Activated effector memory CD4-positive, alpha-beta T cell treated with anti-CD3 and anti-CD28 coated beads, Interleukin-2, amount 50 U/mL, for 16 hours (primary cell): ENCODE measurements at regions not wholly inside any gene's neighbourhood (a gene's known extent, or its start where the extent isn't known, plus 50 kb on each side); places are given as distances from the start of the nearest gene placed in this dataset.
"Not testable (repeated sequence)": the region's sequence is repeated elsewhere in the genome, so short reads cannot be mapped to it uniquely, and the experiment has no call there.

Source experiments
- DNase-seq: peaks from one replicate; pipeline ENCODE4 v3.0.0-alpha.2; 2020

GRCh38 chr1:148261684-148262083 is 109.6 kb upstream of the NBPF11 start:
- not testable (repeated sequence) for DNase-seq

DNA sequence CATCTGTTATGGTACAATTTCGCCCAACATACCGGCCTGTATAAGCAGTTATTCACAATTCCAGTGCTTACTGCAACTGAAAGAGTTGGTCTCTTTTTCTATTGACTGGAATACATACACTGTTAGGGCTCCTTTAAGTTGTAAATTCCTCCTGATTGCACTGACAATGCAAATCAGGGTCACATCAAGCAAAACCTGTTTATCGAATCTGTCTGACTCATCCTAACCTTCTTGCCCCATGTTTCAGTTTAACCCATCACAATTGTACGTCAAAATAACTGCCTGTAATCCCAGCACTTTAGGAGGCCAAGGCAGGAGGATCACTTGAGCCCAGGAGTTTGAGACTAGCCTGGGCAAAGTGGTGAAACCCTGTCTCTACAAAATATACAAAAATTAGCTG is 105.8 kb upstream of the NBPF11 start:
- not testable (repeated sequence) for DNase-seq

GRCh38 chr1:148254611-148255429 is 102.7 kb upstream of the NBPF11 start:
- DNase-seq, result peak; percentile 69

GRCh38 chr1:148253808-148254207 is 101.7 kb upstream of the NBPF11 start:
- DNase-seq, result not testable (repeated sequence)

DNA sequence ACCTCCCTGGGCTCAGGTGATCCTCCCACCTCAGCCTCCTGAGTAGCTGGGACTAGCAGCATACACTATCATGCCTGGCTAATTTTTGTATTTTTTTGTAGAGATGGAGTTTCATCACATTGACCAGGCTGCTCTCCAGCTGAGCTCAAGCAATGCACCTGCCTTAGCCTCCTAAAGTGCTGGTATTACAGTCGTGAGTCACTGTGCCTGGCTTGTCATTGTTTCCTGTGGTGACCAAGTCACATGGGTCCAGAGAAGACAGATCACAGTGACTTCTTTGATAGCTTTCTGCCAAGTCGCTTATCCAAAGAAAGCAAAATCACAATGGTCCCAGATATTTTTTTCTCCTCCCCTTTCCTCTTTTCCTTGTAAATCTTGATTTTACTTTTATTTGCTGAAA is 96.7 kb upstream of the NBPF11 start:
- not testable (repeated sequence) for DNase-seq

GRCh38 chr1:148246258-148246861 is 94.3 kb upstream of the NBPF11 start:
- DNase-seq, result not testable (repeated sequence)

- DNase-seq, result not testable (repeated sequence)
These were observed 93.8 kb upstream of the NBPF11 start for GRCh38 chr1:148245843-148246242.

DNA sequence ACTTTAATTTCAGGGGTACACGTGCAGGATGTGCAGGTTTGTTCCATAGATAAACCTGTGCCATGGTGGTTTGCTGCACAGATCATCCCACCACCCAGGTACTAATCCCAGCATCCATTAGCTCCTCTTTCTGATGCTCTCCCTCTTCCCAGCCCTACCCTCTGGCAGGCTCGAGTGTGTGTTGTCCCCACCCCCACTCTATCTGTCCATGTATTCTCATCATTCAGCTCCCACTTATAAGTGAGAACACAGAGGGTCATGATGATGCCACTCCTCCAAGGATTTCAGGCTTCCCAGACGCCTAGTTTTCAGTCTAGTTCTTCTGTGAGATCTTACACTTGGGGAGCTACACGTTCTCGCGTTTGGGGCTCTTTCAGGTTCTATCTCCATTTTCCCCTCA is 93.4 kb upstream of the NBPF11 start:
- not testable (repeated sequence) for DNase-seq

DNA sequence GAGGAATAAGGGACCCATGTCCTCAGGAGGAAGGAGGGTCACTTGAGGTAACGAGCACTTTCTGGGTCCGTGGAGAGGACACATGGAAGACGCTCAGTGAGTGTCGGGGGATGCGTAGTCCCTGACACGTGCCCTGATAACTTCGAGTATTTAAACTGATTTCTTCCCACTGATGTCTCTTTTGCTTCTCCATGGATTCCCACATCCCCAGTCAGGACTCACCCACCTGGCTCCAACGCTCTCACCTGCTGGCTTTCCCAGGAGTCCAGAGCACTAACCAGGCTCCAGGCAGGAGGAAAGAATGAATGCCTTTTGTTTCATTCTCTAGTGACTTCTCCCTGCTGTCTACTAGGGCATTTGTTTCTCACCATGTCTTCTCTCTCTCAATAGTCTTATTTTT is 81.2 kb upstream of the NBPF11 start:
- DNase-seq, result not testable (repeated sequence)

GRCh38 chr1:148228846-148229245 is 76.8 kb upstream of the NBPF11 start:
- DNase-seq, result not testable (repeated sequence)

DNA sequence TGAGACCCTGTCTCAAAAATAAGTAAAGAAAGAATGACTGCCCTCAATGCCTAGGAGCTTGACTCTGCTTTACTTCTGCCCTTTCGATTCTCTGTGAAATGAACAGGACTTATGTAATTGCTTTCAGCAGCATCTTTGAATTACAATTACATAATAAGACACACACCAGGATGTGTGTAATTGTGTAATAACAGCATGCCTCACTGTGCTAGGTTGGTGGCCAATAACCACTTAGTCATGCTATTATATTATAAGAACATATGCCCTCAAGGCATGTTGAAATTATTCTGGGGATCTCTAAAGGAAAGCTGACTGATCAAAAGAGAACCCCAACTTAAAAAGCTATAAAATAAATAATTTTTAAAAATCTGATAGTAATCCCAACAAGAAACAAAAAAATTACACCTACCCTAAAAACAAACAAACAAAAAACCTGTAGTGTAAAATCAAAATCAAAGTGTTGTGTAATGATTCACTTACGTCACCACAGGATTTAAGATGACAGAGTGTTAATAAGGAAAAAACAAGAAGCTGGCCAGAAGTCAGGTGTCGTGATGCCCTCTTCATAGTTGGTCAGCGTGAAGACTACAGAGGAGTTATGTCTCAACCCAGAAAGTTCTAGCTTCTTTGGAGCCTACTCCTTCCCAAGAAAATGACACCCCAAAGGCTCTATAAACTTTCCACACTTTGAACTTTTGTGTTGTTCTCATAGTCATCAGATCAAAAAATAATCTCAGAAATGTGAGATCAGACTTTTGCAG is 70.5 kb upstream of the NBPF11 start:
- DNase-seq, result not testable (repeated sequence)

- not testable (repeated sequence) for DNase-seq
These were observed 69.5 kb upstream of the NBPF11 start for GRCh38 chr1:148221593-148221992.

- not testable (repeated sequence) for DNase-seq
These were observed 67.1 kb upstream of the NBPF11 start for GRCh38 chr1:148219229-148219628.

GRCh38 chr1:148211191-148211590 is 59.1 kb upstream of the NBPF11 start:
- DNase-seq, result not testable (repeated sequence)

GRCh38 chr1:148210624-148211023 is 58.5 kb upstream of the NBPF11 start:
- not testable (repeated sequence) for DNase-seq

DNA sequence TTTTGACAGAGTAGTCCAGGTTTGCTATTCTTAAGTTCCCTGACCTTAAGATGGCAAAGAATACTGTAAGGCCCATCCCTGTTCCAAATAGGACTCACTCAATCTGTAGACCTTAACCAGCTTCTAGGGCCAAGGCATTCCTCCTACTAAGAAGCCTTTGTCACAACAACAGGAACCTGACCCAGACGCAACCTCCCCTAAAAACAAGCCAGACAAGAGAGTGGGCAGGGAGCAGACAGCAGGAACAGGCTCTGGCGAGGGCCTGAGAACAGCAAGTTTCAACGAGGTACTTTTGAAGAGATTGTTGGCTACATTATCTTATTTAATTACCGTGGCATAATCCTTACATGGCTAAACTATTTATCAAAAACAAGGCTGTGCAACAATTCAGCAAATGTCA is 58.1 kb upstream of the NBPF11 start:
- not testable (repeated sequence) for DNase-seq

DNA sequence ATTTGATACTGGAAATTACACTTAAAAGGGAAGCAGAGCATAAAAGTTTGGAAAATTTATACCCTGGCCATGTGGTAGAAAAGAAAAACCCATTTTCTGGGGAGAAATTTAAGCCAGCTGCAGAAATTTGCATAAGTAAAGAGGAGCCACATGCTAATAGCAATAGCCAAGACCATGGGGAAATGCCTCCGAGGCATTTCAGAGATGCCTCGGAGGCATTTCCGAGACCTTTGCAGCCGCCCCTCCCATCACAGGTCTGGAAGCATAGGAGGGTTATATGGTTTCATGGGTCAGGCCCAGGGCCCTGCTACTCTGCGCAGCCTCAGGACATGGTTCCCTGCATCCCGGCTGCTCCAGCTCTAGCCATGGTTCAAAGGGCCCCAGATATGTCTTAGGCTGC is 49.9 kb upstream of the NBPF11 start:
- DNase-seq, result not testable (repeated sequence)
